ENCODE measurements at regions not wholly inside any gene's neighbourhood (a gene's known extent, or its start where the extent isn't known, plus 50 kb on each side); places are given as distances from the start of the nearest gene placed in this dataset.

DNA sequence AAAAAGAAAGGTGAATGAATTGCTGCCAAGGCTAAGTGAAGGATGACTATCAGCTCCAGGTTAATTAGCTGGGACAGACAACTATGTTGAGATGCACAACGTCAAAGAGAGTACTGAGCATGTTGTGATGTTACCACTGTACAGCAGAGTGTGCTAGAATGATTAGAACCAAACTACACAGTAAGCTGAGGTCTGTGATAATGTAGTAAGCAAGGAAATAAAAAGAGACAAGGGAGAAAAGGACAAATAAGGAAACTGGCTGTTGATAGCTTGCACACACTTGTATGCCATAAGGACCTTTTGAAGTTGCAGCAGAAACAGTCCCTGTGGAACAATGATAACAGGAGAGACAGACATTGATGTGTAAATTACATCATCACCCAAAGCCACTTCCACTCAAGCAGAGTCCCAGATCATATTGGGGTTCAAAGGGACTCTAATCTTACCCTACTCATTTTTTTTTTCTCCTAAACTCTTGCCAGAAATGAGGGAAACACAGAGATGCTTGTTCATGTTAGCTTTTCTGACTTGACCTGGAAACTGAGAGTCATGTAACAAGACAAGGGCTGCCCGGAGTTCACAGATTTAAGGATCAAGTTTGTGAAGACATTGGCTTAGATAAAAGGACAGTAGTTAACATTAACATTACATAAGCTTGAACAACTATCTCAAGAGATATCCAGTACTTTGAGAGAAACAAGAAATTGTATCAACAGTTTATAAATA is 189.9 kb downstream of the CENPW start:
- no peak for DNase-seq

DNA sequence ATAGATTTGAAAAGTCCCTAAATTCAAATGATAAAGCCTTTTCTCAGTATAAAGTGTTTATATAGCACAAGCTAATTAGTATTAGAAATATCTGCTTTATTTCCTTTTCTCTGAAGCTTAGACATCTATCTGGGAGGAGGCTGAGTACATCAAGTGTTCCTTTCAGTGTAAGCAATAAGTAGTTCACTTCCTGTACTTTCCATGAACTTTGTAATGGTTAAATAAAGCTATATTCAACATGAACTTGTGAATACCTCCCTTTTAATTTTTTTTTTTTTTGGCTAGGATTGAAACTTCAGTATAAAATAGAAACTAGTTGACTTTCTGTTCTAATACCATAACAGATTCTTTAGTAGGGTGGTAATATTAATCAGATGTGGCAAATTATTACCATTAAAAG is 190.9 kb downstream of the CENPW start:
- no peak for DNase-seq

DNA sequence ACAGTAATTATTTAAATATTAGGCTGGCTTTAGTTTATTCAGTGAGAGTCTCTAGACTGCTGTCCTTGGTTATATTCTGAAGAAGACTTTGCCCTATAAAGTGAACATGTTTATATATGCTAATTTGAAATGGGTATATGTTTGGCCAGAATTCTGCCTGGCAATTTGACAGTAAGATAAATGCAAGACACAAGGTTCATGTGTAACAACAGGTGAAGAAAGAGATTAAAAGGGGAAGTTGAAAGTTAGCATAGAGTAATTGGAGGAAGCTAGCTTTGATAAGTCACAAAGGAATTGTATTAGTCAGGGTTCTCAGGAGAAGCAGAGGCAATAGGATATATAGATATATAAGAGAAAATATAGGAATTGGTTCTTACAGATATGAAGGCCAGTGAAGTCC is 191.4 kb downstream of the CENPW start:
- no peak for DNase-seq

DNA sequence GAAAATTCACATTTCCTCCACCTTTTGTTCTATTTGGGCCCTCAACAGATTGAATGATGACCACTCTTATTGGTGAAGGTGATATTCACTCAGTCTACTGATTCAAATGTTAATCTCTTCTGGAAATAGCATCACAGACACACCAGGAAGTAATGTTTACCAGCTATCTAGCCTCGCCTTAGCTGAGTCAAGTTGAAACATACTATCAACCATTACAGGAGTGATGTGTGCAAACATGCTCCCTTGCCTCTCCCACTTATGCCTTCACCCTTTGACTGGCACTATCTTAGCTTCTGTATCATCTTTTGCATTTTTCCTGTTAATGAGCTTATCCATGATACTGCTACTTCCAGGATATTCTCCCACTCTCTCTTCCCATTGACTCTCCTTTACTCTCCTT is 191.9 kb downstream of the CENPW start:
- DNase-seq: no peak

DNA sequence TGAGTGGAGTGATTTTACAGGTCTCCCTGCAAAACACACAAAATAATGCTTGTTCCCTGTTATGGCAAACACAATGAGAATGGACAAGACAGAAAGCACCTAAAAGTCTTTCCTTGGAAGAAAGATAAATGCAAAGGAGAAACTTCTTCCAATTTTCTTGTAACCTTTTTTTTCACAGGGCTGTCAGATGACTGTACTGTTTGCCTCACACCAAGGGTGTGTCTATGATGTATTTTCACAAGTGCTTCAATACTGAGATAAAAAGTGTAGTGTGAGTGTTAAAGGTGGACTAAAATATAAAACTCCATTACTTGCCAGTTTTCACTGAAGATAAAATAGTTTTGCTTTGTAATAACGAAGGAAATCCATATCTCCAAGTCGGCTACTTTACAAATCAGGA is 194.5 kb downstream of the CENPW start:
- DNase-seq: no peak

DNA sequence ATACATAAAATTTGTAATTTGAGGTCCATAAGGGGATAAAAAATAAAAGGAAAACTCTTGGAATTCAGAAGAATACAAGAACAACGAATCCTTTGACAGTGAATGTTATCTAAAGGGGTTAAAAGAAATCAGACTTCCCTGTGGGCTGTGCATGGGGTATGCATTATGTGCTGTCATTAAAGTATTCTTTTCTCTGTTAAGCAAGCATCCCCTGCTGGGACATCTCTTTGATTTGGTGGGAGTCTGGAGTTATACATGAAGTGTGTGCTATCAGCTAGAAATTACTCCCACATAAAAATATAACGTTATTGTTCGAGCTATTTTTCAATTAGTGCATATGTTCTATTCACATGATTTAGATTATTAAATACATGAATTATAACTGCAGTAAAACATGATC is 195.2 kb downstream of the CENPW start:
- DNase-seq: no peak

DNA sequence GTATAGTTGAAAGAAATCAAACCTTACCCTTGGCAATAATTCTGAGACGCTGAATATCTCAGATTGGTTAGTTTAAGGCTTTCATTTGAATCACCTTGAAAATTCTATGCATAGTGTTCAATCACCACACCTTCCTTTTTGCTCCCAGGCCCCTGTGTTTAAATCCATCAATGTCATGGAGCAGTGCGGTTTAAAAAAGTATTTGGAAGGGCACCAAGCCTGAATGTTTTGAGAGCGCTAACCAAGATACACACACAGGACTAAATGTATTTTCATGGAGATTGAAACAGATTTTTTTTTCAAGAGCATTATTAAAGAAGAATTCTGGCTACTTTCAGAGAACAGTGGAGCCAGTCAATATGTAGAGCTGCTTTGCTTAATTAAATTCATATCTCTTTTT is 195.7 kb downstream of the CENPW start:
- no peak for DNase-seq

DNA sequence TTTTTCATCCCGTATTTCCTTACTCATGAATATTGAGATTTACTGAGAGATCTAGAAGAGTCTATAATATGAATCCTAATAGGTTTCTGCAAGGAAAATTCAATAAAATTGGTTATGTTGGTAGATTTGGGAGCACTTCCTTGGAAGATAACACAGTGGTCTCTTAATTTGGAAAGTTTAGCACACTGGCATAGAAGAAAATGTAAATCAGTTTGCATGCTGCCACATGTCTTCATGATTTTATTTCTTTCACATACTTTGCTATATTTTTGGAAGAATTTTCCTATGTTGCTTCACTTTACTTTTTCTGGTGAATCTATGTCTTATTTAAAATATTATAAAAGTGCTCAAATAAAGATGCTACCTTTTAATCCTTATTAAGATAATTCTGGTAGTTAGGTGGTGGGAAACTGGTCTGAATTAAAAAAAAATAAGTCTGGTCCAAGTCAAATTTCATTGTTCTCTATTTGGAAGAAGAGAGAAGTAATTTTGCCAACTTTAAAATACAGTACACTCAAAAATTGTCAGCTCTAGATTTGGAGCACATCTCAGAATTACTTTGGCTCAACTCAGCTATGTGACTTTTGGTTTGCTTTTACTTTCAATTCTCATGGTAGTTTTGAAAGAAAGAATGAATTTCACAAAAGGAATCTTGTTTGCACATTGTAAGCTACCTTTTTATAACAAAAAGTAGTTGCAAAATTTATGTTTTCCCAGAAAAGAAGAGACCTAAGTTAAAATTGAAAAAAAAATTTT is 197.3 kb downstream of the CENPW start:
- no peak for DNase-seq

DNA sequence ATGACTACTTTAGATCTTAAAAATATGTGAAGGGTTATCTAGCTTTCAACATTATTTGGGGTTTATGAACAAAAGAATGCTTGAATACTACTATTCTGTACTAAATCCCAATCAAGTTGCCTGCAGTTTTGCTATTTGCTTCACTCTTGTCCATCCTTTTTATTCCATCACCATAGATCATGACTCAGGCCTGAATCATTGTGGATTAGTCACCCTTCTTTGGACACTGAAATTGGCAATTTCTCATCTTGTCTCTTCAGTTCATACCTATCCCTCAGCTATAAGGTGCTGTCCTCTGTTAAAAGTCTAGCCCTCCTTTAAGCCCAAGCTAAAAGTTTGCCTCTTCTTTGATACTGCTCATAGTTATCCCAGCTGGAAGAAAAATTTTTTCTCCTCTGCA is 199.1 kb downstream of the CENPW start:
- no peak for DNase-seq

DNA sequence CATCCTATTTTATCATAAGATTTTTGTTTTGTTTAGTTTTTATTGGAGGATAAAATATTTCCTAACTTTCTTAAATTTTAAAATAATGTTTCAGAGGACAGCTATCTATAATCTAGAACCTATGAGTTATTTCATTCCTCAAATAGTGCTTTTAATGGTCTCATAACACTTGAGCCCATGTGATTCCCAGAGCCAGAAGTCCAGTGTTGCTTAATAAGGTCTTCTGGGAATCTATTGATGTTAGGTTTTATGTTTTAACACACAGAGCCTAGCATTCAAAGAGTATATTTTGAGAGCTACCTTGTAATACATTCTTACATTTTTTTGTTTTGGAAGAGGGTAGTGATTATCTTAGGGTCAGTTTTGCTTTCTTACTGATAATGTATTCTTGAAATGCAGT is 200.2 kb downstream of the CENPW start:
- no peak for DNase-seq

DNA sequence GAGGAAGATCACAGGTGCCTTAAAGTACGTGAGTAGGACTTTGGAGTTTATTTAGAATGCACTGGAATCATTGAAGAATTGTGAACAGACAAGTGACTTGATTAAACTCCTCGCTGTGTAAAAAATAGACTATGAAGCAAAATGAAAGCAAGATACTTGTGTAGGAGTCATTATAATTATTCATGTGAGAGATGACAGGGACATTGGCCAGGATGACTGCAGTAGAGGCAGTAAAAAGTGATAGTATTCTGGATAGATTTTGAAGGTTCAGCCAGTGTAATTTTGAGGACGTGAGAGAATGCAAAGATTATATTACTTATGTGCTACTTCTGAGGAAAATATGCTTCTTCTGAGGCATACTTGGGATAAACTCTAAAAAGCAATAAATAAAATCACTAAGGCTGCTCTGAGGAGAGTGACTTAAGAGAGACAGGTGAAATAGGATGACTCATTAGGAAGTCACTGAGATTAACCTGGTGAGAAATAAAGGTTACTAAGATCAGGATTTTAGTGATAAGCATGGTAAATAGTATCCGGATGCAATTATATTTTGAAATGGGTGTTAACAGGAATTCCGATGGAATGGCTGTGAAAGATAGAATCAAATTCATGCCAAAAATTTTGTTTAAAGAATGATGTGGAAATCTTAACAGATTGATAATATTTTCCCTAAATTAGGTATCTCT is 202.0 kb downstream of the CENPW start:
- DNase-seq: no peak

DNA sequence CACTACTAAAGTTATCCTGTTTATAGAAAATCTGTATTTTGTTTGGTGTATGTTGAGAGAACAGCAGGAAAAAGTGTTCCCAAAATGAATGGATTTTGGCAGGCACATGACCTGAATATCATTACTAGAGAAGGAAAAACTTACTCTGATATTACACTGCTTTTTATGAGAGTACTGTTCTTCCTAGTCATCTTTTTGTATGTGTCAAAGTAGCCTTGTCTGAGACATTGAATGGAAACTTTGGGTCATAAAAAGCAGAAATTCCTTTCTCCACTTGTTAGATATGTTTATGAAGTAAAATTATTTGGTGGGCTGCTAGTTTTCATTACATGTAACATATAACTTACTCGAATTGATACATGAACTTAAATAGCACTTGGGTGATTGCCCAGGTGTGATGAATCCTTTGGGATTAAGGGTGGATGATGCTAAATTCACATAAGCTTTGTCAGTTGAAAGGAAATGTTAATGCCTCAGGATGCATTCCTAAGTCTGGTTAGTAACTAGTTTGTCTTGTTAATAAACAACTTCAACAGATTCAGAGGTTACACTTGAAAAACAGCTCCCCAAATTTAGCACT is 206.7 kb downstream of the CENPW start:
- DNase-seq: peak; percentile 53

DNA sequence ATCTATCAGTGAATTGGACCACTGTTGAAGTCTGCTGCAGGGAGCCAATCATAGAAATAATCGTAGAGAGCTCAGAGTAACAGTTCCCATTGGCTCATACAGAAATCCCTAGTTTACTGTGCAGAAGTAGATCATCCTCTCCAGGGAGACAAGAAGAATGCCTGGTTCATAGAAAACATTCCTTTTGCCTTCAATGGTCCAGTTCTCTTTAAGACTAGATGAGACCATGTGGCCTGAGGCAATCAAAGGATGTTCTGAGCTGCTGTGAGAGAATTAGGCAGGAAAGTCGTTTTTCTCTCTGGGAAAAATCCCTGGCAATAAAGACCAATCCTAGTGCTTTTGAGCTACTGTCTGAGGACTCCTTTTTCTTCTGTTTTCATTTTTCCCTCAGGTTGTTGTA is 208.4 kb downstream of the CENPW start:
- no peak for DNase-seq

DNA sequence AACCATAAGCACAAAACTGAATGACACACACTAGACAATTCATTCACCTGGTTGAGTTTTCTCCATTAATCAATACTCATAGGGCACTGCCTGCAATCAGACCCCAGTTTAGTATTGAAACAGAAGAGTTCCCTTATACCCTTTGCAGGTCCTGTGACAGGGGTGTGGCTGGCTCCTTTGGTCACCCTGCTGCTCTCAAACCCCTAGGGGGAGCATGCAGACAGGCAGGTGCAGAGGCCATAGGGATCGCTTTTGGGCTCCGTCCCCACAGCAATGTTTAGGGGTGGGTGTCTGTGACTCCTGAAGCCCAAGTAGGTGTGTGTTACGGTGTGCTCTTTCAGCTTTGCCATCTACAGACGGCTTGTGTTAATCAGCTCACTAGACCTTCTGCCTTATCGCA is 210.4 kb downstream of the CENPW start:
- DNase-seq: no peak

DNA sequence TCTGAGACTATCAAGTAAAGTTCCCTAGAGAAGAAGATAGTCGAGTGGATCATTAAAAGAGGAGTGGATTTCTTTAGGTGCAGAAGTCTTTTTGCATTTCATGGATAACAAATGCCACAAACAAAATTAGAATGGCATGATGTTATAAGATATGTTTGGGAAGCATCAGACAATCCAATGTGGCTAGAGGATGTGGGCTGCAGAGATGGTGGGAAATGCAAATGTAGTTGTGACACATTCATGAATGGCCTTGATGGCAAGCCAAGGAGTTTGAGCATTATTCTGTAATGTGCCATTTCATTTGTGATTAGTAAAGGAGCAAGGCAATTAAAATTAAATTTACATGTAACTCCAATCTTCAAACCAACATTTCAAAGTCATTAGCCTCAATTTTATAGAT is 211.9 kb downstream of the CENPW start:
- DNase-seq: no peak

DNA sequence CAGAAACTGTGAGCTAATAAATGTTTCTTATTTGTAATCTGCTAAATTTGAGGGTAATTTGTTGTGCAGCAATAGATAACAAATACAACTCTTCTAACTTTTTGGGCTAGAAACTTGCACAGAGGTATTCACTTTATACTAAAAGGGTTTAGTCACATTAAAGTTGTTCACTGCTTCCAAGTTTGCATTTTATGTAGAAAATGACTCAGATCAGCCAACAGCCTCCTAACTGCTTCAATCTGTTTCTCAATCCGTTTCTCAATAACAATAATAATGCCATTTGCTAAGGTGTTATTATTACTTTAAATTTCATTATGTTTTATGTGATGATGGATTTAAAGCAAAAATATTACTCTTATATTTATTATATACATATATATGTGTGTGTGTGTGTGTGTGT is 213.9 kb downstream of the CENPW start:
- no peak for DNase-seq

DNA sequence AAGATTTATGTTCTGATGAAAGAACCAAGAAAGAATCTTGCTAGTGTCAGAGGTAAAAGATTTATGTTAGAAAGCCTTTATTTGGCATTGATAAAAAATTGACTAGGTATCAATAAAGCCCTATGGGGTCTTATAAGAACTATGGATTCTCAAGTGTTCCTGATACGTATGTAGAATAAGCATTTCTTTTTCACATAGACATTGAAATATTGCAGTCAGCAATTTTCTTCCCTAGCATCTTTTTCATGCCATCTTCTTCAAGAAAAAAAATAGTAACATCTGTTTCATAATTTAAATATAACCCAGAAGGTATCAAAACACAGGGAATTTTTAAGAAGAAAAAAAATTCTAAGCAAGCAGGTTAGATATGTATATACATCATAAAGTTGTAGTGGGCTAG is 230.6 kb downstream of the CENPW start:
- DNase-seq: no peak

DNA sequence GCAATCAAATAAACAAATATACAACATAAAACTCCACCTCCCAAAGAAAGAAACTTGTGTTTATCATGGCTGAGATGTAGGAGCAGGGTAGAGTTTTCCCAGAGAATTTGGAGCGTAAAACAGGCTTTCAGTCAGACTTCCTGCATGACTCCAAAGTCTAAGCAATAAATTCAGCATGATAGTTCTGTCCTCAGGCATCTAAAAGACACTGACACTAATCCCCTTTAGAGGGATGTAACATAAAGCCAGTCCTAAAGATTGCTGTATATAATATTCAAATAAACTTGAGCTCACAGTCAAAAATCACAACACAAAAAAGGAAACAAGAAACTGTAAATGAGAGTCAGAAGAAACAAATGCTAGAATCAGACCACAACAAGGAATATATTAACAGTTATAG is 234.4 kb downstream of the CENPW start:
- DNase-seq: no peak

DNA sequence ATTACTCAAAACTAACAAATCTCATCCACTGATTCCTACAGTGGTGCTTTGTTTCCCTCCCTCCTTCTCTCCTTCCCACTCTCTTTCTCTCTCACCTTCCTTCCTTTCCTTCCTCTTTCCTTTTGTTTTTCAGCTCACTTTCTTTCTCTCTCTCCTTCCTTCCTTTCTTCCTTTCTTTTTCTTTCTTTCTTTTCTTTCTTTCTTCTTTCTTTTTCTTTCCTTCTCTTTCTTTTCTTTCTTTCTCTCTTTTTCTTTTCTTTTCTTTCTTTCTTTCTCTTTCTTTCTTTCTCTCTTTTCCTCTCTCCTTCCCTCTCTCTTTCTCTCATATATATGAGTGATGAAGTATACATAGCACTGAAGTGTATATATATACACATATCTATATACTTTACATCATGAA is 241.4 kb downstream of the CENPW start:
- DNase-seq: no peak

DNA sequence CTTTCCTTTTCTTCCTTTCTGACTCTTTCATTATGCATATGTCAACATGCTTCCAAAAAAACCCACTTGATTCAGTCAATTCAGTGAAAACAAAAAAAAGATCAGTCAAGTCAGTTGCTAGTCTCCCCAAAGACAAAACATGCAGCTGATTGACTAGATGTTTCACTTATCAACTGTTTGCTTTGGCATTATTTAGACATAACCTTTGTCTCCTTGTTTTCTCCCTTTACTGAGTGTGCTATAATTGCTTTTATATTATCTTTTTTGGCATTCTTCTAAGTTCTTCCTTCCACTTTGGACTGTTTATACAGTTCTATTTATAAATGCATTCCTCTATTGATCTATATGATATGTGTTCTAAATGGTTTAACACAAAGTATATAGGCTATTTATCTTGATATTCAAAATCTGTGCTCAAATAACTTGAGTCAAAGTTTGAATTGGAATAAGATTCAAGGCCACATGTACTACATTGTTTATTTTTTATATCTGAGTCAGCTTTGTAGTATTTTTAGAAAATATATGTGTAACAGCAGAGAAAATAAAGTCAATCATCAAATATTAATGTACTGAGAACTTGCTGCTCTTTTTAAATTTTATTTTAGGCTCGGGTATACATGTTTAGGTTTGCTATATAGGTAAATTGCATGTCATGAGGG is 260.5 kb downstream of the CENPW start:
- no peak for DNase-seq

DNA sequence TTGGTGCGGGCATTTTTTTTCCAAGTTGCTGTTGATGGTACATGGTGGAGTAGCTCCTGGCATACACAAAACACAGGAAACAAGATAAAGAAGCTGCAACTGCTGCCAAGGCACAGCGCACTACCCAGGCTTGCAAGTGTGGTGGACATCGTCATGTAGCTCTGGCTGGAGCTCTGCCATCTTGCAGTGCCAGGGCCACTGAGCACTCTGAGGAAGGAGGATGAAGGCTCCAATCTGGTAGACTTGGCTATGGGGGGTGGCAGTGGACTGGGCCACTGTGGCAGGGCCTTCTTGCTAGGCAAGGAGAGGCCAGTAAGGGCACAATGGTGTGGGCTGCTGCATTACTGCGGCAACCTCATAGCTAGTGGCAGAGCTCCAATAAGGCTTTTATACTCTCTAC is 263.5 kb downstream of the CENPW start:
- DNase-seq: no peak

DNA sequence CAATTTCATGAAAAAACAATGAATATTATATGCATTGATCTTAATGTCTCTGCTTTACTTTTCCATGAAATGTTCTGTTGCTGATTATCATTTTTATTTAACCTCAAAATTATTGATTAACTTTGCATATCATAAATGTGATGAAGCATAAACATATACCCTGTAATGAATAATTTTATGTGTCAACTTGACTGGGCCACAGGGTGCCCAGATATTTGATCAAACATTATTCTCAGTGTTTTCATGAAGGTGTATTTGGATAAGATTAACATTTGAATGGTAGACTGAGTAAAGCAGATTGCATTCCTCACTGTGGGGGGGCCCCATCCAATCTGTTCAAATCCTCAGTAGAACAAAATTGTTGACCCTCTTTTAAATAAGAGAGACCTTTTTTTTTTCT is 265.2 kb downstream of the CENPW start:
- DNase-seq: no peak

DNA sequence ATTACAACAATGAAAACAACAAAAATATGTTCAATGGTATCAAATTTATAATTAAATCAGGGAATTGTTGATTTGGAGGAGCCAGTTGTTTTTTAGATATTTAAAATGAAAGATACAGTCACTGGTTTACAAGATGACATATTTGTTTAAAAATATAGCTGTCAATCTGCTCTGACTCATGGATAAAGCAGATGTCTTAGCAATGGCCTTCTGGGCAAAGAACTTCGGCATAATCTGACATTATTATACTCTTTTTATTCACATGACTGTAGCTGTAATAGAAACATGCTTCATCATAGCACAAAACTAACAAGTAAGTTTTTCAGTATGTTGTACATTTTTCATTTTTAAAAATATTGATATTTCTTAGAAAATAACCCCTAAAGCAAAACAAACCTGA is 267.4 kb downstream of the CENPW start:
- no peak for DNase-seq
